Heart left ventricle (tissue), 13 donors: ENCODE measurements at regions not wholly inside any gene's neighbourhood (a gene's known extent, or its start where the extent isn't known, plus 50 kb on each side); places are given as distances from the start of the nearest gene placed in this dataset.

Source experiments
- POLR2A ChIP-seq, 2 donors: fragments of 450-650 bp; IDR thresholded peaks; one replicate each; pipeline ENCODE4 v1.6.1; 2017; ENCODE audit warnings: antibody characterized with exemption in 2 of 2, mild to moderate bottlenecking in 2 of 2, moderate library complexity in 2 of 2
- TF ChIP-seq, protein P1 (sequence below), 12 donors: fragments of 200-600 bp; sonication (generic) in 4 of 12; IDR thresholded peaks; one replicate each; pipeline versions ENCODE4 v1.5.0 to v1.8.0; 2018 to 2022; ENCODE audit warnings: antibody characterized with exemption in 12 of 12, mild to moderate bottlenecking in 5 of 12
- donor health status: ischemic (EF 13 %, LVEDD 7.1; RV severe dilation, severe dysfunction).
- donor health status: DM: no; HTN: yes; CAD: no.
- donor health status: DM: no; HTN: no; CAD: no.
- donor health status: ischemic (EF 25% LVEDD 6.9; RV normal size, moderate dysfunction).
- donor health status: ischemic (EF 25% LVEDD 5.7; RV mildly dilated, moderate dysfunction).
- donor health status: ischemic (EF 35%, LVEDD 5.7; RV mildly dilated, moderate dysfunction).
- donor health status: nonischemic (EF 11% LVEDD 7.7; RV severe dilation, severe dysfunction).
- donor health status: DM: yes; HTN: yes; CAD: no.
- donor health status: PGD.
- donor health status: ischemic (EF 29% LVEDD 5.4; RV normal size, mild dysfunction).
- donor health status: nonischemic (EF 23%, LVEDD 6.1; RV moderate dilation, normal function).

DNA sequence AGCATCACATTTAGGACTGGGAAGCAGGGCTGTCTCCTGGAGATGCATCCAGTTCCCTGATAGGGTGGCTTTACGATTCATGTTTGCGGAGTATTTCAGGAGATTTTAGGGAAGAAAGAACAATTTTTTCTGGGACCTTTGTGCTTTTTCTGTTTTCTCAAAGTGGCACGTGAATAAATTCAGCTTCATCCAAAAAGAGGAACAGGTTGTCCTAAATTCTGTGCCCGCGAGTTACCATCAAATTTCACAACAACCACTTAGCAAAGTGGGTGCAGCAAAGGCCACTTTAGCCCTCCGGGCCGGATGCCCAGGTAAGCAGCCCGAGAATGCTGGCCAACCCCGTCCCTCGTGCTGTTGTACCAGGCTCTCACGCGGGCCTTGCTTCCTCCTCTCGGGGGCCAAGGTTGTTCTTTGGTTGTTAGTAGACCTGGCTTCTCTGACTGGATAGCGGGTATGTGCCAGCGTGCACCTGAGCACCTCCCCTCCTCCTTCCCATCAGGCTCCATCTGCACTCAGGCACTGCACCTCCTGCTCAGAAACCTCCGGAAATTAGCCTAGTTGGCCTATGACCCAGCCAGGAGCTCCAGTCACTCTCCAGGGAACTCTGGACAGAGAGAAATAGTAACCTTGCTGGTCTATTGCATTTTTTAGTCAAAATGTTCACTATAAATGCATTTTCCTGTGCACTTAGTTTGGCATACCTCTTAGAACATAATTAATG is 83.0 kb downstream of the CMPK2 start:
- TF ChIP-seq, protein P1, sequence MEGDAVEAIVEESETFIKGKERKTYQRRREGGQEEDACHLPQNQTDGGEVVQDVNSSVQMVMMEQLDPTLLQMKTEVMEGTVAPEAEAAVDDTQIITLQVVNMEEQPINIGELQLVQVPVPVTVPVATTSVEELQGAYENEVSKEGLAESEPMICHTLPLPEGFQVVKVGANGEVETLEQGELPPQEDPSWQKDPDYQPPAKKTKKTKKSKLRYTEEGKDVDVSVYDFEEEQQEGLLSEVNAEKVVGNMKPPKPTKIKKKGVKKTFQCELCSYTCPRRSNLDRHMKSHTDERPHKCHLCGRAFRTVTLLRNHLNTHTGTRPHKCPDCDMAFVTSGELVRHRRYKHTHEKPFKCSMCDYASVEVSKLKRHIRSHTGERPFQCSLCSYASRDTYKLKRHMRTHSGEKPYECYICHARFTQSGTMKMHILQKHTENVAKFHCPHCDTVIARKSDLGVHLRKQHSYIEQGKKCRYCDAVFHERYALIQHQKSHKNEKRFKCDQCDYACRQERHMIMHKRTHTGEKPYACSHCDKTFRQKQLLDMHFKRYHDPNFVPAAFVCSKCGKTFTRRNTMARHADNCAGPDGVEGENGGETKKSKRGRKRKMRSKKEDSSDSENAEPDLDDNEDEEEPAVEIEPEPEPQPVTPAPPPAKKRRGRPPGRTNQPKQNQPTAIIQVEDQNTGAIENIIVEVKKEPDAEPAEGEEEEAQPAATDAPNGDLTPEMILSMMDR (IDR thresholded peaks at IDR 0.05): no peak
- no peak for TF ChIP-seq POLR2A (IDR thresholded peaks at IDR 0.05)
